Smooth muscle cell (in vitro differentiated cells): ENCODE measurements at regions not wholly inside any gene's neighbourhood (a gene's known extent, or its start where the extent isn't known, plus 50 kb on each side); places are given as distances from the start of the nearest gene placed in this dataset.
"Not testable (repeated sequence)": the region's sequence is repeated elsewhere in the genome, so short reads cannot be mapped to it uniquely, and the experiment has no call there.

Source experiments
- DNase-seq: peaks from one replicate; lab custom pipeline; 2025; ENCODE audit not compliant: unreplicated experiment; lab: John Stamatoyannopoulos, UW
- H2AFZ ChIP-seq: fragments of 200-600 bp; sonication (generic); 2 replicates; pipeline ENCODE4 v1.6.0; 2016; ENCODE audit warnings: antibody characterized with exemption, low read depth, mild to moderate bottlenecking
- H3F3A ChIP-seq: fragments of 200-600 bp; sonication (generic); 2 replicates; pipeline ENCODE4 v1.6.0; 2017; ENCODE audit warnings: antibody characterized with exemption, low read depth
- H3K27ac ChIP-seq: fragments of 200-600 bp; sonication (generic); 2 replicates; pipeline ENCODE4 v1.5.1; 2016; ENCODE audit warnings: low read depth, mild to moderate bottlenecking
- H3K27me3 ChIP-seq: fragments of 200-600 bp; sonication (generic); 2 replicates; pipeline ENCODE4 v1.6.1; 2016; ENCODE audit warnings: low read depth, mild to moderate bottlenecking
- H3K36me3 ChIP-seq: fragments of 200-600 bp; sonication (generic); 2 replicates; pipeline ENCODE4 v1.5.1; 2016; ENCODE audit warnings: low read depth
- H3K4me1 ChIP-seq: fragments of 200-600 bp; sonication (generic); 2 replicates; pipeline ENCODE4 v1.5.1; 2016; ENCODE audit warnings: low read depth
- H3K4me2 ChIP-seq: fragments of 200-600 bp; sonication (generic); 2 replicates; pipeline ENCODE4 v1.6.0; 2016; ENCODE audit warnings: mild to moderate bottlenecking
- H3K4me3 ChIP-seq: fragments of 200-600 bp; sonication (generic); 2 replicates; pipeline ENCODE4 v1.5.1; 2016; ENCODE audit warnings: mild to moderate bottlenecking
- H3K79me2 ChIP-seq: fragments of 200-600 bp; sonication (generic); 2 replicates; pipeline ENCODE4 v1.6.0; 2016; ENCODE audit warnings: low read depth, mild to moderate bottlenecking
- H3K9ac ChIP-seq: fragments of 200-600 bp; sonication (generic); 2 replicates; pipeline ENCODE4 v1.6.0; 2016; ENCODE audit warnings: low read depth
- H3K9me3 ChIP-seq: fragments of 200-600 bp; sonication (generic); replicated peaks from 2 replicates; pipeline ENCODE4 v1.5.1; 2016; ENCODE audit warnings: low read depth
- H4K20me1 ChIP-seq: fragments of 200-600 bp; sonication (generic); 2 replicates; pipeline ENCODE4 v1.6.0; 2016; ENCODE audit warnings: low read depth
- WGBS: methylation state at CpG from one replicate; pipeline ENCODE4 v1.1.7; 2016; ENCODE audit warnings: low lambda C conversion rate; 5-methylcytosine and 5-hydroxymethylcytosine counted together
- TF ChIP-seq, protein P1 (sequence below): fragments of 200-600 bp; sonication (generic); IDR thresholded peaks from 2 replicates; pipeline ENCODE4 v1.5.1; 2017; ENCODE audit warnings: borderline replicate concordance, mild to moderate bottlenecking, antibody characterized with exemption; ENCODE audit not compliant: insufficient read depth, poor library complexity, severe bottlenecking

DNA sequence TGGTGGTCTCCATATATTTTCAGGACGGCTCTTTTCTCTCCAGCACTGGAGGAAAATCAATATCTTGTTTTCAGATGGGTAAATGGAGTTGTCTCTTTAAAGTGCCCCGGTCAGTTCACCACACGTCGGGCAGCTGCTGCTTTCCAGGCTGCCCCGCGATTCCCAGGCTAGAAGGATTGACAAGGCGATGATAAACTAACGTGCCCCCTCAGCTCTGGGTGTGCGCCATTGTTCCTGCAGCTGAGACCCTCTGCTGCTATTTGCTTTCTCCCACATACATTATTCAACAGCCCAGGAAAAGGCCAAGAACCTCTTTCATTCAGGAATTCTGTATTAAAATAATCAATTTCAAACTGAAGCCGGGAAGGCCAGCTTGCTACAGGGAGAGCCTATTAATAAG lies 254.5 kb downstream of the SOX3 start:
- H3K4me3 ChIP-seq = no peak overlapping the region
- H4K20me1 ChIP-seq = no peaks in the 10 kb centered on the region
- no peak overlapping the region for H3K9ac ChIP-seq
- H3K36me3 ChIP-seq = no peaks in the 10 kb centered on the region
- TF ChIP-seq, protein P1, sequence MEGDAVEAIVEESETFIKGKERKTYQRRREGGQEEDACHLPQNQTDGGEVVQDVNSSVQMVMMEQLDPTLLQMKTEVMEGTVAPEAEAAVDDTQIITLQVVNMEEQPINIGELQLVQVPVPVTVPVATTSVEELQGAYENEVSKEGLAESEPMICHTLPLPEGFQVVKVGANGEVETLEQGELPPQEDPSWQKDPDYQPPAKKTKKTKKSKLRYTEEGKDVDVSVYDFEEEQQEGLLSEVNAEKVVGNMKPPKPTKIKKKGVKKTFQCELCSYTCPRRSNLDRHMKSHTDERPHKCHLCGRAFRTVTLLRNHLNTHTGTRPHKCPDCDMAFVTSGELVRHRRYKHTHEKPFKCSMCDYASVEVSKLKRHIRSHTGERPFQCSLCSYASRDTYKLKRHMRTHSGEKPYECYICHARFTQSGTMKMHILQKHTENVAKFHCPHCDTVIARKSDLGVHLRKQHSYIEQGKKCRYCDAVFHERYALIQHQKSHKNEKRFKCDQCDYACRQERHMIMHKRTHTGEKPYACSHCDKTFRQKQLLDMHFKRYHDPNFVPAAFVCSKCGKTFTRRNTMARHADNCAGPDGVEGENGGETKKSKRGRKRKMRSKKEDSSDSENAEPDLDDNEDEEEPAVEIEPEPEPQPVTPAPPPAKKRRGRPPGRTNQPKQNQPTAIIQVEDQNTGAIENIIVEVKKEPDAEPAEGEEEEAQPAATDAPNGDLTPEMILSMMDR = no peak
- no peak overlapping the region for H3K4me2 ChIP-seq
- no peak overlapping the region for H3K27ac ChIP-seq
- 80% methylated on average over 10 of the region's 10 CpGs for WGBS
- no peaks in the 10 kb centered on the region for H3K4me1 ChIP-seq
- H3F3A ChIP-seq = no peaks in the 10 kb centered on the region
- DNase-seq = no peak
- no peak overlapping the region for H2AFZ ChIP-seq
- H3K9me3 ChIP-seq = no peaks in the 10 kb centered on the region
- H3K27me3 ChIP-seq = no peaks in the 10 kb centered on the region
- no peaks in the 10 kb centered on the region for H3K79me2 ChIP-seq

DNA sequence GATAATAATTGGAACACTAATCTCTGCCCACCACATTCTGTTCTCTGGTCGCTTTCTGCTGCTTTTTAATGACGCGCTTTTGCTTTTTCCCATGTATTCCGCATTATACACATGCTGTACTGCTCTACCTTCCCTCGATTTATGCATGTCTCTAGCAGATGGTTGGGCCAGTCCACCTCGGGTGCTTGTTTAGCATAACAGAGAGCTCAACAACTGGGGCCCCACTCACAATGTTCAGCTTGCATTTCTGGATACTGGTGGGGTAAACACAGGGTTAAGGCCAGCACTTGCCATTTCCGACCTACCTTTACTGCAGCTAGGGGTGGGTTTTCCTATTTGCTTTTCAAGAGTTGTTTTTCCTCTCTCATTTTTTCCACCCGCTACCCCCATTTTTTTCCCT lies 255.8 kb downstream of the SOX3 start:
- WGBS = 74% methylated on average over 8 of the region's 8 CpGs

DNA sequence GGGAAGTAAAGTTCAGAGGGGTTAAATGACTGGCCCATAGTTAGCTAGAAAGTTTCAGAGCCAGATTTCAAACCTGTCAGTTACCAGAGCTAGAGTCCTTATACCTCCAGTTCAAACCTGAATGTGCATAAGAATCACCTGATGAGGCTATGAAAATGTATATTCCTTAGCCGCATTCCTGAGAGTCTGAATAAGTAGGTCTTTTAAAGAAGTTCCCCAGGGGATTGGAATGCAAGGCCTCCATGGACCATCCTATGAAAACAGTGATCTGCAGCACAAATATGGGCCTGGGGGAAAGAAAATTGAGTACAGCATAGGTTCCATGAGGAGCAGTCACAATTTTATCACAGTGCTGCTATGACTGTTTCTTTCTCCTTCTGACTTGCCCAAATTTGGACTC lies 263.9 kb upstream of the CXorf66 start:
- peaks cover 6% of the 10 kb centered on the region for H3K9me3 ChIP-seq
- no peaks in the 10 kb centered on the region for H3K79me2 ChIP-seq
- no peaks in the 10 kb centered on the region for H3K36me3 ChIP-seq
- H3K27me3 ChIP-seq = no peaks in the 10 kb centered on the region
- no peak overlapping the region for H3K27ac ChIP-seq
- H2AFZ ChIP-seq = no peak overlapping the region
- H3F3A ChIP-seq = no peaks in the 10 kb centered on the region
- H3K4me2 ChIP-seq = no peak overlapping the region
- TF ChIP-seq, protein P1 = no peak
- no peak overlapping the region for H3K9ac ChIP-seq
- no peak for DNase-seq
- H3K4me3 ChIP-seq = no peak overlapping the region
- H4K20me1 ChIP-seq = no peaks in the 10 kb centered on the region
- no peaks in the 10 kb centered on the region for H3K4me1 ChIP-seq
- WGBS = 43% methylated on average over 1 of the region's 1 CpG

More for the DNA sequence above, 255.8 kb downstream of the SOX3 start:
- no peak overlapping the region for H3K4me2 ChIP-seq
- no peak overlapping the region for H3K4me3 ChIP-seq
- TF ChIP-seq, protein P1 = no peak
- no peaks in the 10 kb centered on the region for H3K27me3 ChIP-seq
- no peak overlapping the region for H3K9ac ChIP-seq
- no peaks in the 10 kb centered on the region for H3K36me3 ChIP-seq
- no peaks in the 10 kb centered on the region for H4K20me1 ChIP-seq
- H2AFZ ChIP-seq = no peak overlapping the region
- H3K9me3 ChIP-seq = no peaks in the 10 kb centered on the region
- no peak overlapping the region for H3K27ac ChIP-seq
- H3F3A ChIP-seq = no peaks in the 10 kb centered on the region
- H3K4me1 ChIP-seq = no peaks in the 10 kb centered on the region
- H3K79me2 ChIP-seq = no peaks in the 10 kb centered on the region
- no peak for DNase-seq

DNA sequence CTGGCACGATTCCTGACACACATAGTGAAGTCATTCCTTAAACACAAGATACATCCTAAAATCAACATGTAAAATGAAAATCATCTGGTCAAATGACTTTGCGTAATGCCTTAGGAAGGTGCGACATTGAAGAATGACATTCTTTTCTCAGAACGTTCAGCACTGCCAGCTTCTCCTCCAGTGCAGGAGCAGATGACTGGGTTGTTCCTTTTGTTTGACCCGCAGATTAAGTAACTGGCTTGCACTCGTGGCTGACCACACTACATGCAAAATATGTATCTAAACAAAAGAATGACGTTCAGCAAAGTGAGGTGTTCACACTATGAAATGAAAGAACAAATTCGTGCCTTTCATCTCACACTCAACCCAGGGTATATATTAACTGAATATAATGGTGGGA lies 260.7 kb upstream of the CXorf66 start:
- H3K9me3 ChIP-seq, H2AFZ ChIP-seq, H3K27ac ChIP-seq, H3K4me3 ChIP-seq, DNase-seq, H3K79me2 ChIP-seq, H3K27me3 ChIP-seq, H3K36me3 ChIP-seq, H3K4me1 ChIP-seq, H3F3A ChIP-seq, H3K4me2 ChIP-seq, H3K9ac ChIP-seq, H4K20me1 ChIP-seq: not testable (repeated sequence)
- WGBS = 64% methylated on average over 8 of the region's 8 CpGs

DNA sequence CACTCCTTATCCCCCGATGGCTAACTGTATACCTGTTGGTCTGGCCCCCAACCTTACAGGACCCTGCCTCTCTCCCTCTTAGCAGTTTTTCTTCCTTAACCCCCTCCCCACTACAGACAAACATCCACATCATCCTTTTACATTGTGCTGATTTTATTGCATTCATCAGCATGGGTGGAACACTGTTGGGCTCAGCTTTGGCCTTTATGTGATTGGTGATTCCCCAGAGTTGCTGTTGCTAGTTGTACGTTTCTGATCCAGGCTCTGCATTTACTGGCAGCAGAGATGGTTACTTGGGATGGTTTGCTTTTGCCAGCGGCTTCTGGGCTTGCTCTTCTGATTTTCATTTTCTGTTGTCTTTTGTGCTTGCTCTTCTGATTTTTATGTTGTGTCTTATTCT lies 250.6 kb upstream of the CXorf66 start:
- H3K9ac ChIP-seq, H3K79me2 ChIP-seq, H4K20me1 ChIP-seq, H3F3A ChIP-seq, H3K4me3 ChIP-seq, H2AFZ ChIP-seq, H3K9me3 ChIP-seq, H3K27ac ChIP-seq, H3K4me1 ChIP-seq, DNase-seq, H3K27me3 ChIP-seq, H3K36me3 ChIP-seq, H3K4me2 ChIP-seq: not testable (repeated sequence)
- 76% methylated on average over 2 of the region's 3 CpGs for WGBS

DNA sequence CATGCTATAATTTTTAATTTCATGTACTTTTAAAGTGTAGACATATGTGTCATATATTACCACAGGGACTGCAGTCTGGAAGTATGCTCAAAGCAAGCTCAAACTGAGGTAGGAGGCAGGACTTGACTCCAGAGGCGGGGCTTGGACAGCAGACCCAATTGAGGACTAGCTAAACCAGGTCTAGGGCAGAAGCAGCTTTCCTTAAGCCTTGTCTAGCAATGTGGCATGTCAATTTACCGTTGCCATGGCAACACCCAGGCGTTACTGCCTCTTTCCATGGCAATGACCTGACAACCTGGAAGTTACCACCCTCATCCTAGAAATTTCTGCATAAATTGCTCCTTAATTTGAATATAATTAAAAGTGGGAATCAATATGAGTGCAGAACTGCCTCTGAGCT lies 249.2 kb upstream of the CXorf66 start:
- H3K4me3 ChIP-seq, H2AFZ ChIP-seq, H3F3A ChIP-seq, H3K4me1 ChIP-seq, H3K27ac ChIP-seq, H3K9ac ChIP-seq, H3K36me3 ChIP-seq, H3K4me2 ChIP-seq, H4K20me1 ChIP-seq, H3K79me2 ChIP-seq, DNase-seq, H3K27me3 ChIP-seq, H3K9me3 ChIP-seq: not testable (repeated sequence)
- 43% methylated on average over 3 of the region's 3 CpGs for WGBS
